ENCODE measurements at regions not wholly inside any gene's neighbourhood (a gene's known extent, or its start where the extent isn't known, plus 50 kb on each side); places are given as distances from the start of the nearest gene placed in this dataset.

DNA sequence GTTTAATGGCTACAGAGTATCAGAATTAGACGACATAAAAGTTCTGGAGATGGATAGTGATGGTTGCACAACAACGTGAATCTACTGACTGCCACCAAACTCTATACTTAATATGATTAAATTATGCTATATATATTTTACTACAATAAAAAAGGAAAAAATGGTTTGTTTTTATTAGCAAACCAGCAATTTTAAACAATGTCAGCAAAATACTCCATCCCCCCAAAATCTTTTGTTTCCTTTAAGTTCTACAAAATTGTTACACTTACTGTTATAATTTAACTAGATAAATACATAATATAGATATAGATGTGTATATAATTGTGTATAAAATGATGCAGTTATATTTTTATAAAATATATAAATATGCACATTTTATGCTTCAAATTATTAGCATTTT, 710.8 kb upstream of the UBE2E2 start:
- H3K27ac ChIP-seq: no peak overlapping the region
- TF ChIP-seq, protein P1, sequence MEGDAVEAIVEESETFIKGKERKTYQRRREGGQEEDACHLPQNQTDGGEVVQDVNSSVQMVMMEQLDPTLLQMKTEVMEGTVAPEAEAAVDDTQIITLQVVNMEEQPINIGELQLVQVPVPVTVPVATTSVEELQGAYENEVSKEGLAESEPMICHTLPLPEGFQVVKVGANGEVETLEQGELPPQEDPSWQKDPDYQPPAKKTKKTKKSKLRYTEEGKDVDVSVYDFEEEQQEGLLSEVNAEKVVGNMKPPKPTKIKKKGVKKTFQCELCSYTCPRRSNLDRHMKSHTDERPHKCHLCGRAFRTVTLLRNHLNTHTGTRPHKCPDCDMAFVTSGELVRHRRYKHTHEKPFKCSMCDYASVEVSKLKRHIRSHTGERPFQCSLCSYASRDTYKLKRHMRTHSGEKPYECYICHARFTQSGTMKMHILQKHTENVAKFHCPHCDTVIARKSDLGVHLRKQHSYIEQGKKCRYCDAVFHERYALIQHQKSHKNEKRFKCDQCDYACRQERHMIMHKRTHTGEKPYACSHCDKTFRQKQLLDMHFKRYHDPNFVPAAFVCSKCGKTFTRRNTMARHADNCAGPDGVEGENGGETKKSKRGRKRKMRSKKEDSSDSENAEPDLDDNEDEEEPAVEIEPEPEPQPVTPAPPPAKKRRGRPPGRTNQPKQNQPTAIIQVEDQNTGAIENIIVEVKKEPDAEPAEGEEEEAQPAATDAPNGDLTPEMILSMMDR (IDR thresholded peaks at IDR 0.05): no peak
- TF ChIP-seq ZFX (IDR thresholded peaks at IDR 0.05; ENCODE audit: borderline replicate concordance): no peak

DNA sequence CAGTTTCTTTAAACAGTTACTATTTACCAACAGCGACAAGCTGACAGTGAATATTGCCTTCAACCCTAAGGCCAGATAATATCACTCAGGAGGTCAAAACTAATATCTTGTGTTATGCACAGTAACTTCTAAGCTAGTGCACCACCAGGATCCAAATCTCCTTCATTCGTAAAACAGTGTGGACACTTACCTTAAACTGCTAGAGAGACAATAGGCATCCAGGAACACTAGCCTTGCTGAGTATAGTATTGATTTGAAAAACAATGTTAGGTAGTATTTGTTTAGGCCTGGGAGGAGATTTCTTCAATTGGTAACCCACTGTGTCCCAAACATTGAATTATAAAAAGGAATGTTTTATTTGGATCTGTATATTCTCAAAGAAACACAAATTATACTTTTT, 707.9 kb upstream of the UBE2E2 start:
- TF ChIP-seq, protein P1 (IDR thresholded peaks at IDR 0.05): no peak
- no peak for TF ChIP-seq ZFX (IDR thresholded peaks at IDR 0.05; ENCODE audit: borderline replicate concordance)
- H3K27ac ChIP-seq: no peak overlapping the region

DNA sequence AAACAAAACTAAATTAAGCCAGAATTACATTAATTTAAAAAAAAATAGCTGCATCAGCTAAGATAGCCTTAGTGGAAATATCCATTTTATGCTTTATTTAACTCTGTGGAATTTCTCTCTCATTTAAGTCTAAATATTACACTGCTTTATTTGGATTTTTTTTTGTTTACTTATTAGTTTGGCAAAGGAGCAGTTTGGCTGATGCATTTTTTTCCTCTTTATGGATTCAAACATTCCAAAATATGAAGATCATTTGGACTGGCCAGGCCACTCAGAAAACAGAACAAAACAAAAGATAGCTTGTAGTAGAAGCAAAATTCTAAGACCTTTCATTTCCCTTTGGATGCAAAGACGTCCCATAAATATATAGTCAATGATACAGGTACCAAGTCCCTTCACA, 707.3 kb upstream of the UBE2E2 start:
- TF ChIP-seq, protein P1 (IDR thresholded peaks at IDR 0.05): no peak
- H3K27ac ChIP-seq: no peak overlapping the region

DNA sequence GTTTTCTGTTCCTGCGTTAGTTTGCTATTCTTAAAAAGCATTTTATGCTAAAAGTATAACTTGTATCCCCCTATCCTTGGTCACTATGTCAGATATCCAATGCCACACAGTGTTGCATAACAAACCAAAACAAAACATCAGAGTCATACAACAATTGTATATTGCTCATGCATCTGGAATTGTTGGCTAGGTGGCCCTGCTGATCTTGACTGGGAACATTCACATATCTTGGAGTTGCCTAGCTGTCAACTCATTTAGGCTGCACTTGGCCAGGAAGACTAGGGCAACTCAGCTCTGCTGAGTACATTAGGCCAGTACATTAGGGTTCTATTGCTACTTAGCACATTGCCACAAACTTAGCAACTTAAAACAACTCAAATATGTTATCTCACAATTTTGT, 706.5 kb upstream of the UBE2E2 start:
- TF ChIP-seq, protein P1 (IDR thresholded peaks at IDR 0.05): no peak
- TF ChIP-seq ZFX (IDR thresholded peaks at IDR 0.05; ENCODE audit: borderline replicate concordance): no peak
- no peak overlapping the region for H3K27ac ChIP-seq

DNA sequence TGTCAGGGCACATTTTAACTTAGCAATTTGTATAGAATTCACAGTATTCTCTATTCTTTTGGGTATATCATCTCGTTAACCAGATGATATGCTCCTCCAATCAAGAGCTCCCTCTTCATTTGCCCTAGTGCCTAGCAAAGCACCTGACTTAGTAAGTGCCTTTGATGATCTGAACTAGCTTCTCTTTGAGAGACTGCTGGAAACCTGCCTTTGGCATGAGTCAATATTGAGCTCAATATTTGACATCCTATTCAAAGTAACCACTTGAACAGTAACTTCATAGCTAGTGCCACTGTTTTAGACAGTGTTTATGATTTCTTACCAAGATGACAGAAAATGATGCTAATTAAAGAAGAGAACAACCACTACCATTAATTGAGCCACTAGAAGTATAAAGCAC, 696.3 kb upstream of the UBE2E2 start:
- no peak for TF ChIP-seq ZFX (IDR thresholded peaks at IDR 0.05; ENCODE audit: borderline replicate concordance)
- TF ChIP-seq, protein P1 (IDR thresholded peaks at IDR 0.05): no peak
- H3K27ac ChIP-seq: no peak overlapping the region

DNA sequence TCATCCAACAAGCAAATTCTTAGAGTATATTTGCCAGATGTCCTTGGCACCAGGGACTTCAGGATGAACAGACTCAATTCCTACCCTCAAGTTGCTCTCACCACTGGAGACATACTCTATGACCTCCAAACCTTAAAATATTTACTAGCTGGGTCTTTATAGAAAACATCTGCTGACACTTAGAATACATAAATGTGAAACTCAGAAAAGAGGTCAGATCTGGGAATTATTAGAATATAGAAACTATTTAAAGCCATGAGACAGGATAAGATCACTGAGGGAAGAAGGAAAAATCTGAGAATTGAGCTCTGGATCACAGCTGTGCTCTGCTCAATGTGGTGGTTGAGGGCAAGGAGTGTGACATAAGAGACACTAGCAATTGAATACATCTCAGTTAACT, 695.4 kb upstream of the UBE2E2 start:
- H3K27ac ChIP-seq: no peak overlapping the region
- TF ChIP-seq, protein P1 (IDR thresholded peaks at IDR 0.05): no peak
- no peak for TF ChIP-seq ZFX (IDR thresholded peaks at IDR 0.05; ENCODE audit: borderline replicate concordance)

DNA sequence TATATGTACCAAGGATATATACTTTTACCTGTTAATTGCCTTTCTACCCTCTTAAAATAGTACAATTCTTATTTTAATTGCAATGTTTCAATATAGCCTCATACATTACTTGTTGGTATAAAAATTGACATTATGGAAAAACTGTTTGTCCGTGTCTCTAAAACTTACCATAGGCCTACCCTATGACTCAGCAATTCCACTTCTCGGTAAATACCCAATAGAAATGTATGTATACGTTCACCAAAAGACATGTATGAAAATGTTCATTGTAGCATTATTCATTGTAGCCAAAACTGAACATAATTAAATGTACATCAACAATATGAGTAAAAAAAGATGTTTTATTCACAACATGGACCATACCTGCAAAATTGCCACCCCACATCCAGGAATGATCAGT, 679.2 kb upstream of the UBE2E2 start:
- no peak for TF ChIP-seq ZFX (IDR thresholded peaks at IDR 0.05; ENCODE audit: borderline replicate concordance)
- TF ChIP-seq, protein P1 (IDR thresholded peaks at IDR 0.05): no peak

More for the DNA sequence above, 679.2 kb upstream of the UBE2E2 start:
- no peak overlapping the region for H3K27ac ChIP-seq

Data from 22Rv1 (cell line).